ENCODE measurements at regions not wholly inside any gene's neighbourhood (a gene's known extent, or its start where the extent isn't known, plus 50 kb on each side); places are given as distances from the start of the nearest gene placed in this dataset.

- TF ChIP-seq ZNF274 (IDR thresholded peaks at IDR 0.05; ENCODE audit: low read depth, low read length) (no peak), SUZ12 (IDR thresholded peaks at IDR 0.05; ENCODE audit: extremely low read depth, insufficient read depth, insufficient read length) (no peak), YY1 (IDR thresholded peaks at IDR 0.05; ENCODE audit: insufficient read depth, insufficient read length) (no peak)
Measured at GRCh38 chr4:114103908-114104307, 124.5 kb upstream of the ARSJ start.
